ENCODE measurements at regions not wholly inside any gene's neighbourhood (a gene's known extent, or its start where the extent isn't known, plus 50 kb on each side); places are given as distances from the start of the nearest gene placed in this dataset.

GRCh38 chr2:120824246-120824645, 88.6 kb downstream of the GLI2 start:
- DNase-seq (ENCODE audit: low spot score) = peak; percentile 74
- no peak overlapping the region for H3K4me3 Mint-ChIP-seq (ENCODE audit: unreplicated experiment)
- no peak overlapping the region for H3K27ac Mint-ChIP-seq (ENCODE audit: unreplicated experiment)
- no peaks in the 10 kb centered on the region for H3K27me3 Mint-ChIP-seq (ENCODE audit: low read depth)
- peaks cover 45% of the 10 kb centered on the region for H3K4me1 Mint-ChIP-seq (ENCODE audit: low read depth)
- H3K9me3 Mint-ChIP-seq (ENCODE audit: low read depth) = no peaks in the 10 kb centered on the region
- H3K36me3 Mint-ChIP-seq (ENCODE audit: low read depth) = peaks cover 4% of the 10 kb centered on the region
- TF ChIP-seq CTCF (IDR thresholded peaks at IDR 0.05) = no peak

DNA sequence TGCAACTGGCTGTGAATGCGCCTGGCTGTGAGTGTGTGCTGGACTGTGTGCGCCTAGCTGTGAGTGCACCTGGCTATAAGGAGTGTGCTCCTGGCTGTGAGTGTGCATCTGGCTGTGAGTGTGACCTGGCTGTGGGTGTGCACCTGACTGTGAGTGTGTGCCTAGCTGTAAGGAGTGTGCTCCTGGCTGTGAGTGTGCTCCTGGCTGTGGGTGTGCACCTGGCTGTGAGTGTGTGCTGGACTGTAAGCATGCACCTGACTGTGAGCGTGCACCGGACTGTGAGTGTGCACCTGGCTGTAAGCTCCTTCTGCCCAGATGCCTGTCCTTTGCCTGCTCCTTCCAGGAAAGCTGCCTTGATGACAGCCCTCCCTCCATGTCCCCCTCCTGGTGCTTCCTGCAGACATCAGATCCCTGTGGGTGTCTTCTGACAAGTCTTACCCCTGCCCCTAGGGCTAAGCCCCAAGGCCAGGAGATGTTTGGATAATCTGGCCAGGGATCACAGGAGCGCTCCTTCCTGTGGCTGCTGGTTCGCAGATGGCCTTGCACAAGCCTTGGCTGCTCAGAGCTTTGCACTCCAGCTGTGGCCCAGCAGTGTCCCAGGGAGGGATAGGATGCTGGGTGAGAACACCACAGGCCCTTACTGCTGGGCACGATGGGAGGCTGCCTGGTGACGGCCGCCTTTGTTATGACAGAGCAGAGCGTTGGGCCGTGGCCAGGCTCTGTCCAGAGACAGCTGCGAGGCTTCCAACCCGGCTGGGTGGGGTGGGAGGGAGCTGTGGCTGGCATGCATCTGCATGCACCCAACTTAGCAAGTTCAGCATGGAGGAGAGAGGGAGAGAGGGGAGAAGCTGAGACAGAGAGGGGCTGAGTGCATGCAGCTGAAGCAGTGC, 89.9 kb downstream of the GLI2 start:
- H3K27me3 Mint-ChIP-seq (ENCODE audit: low read depth) = no peaks in the 10 kb centered on the region
- DNase-seq (ENCODE audit: low spot score) = peak; percentile 91
- peaks cover 32% of the 10 kb centered on the region for H3K4me1 Mint-ChIP-seq (ENCODE audit: low read depth)
- H3K4me3 Mint-ChIP-seq (ENCODE audit: unreplicated experiment) = no peak overlapping the region
- TF ChIP-seq CTCF (IDR thresholded peaks at IDR 0.05) = no peak
- H3K36me3 Mint-ChIP-seq (ENCODE audit: low read depth) = peaks cover 4% of the 10 kb centered on the region
- H3K27ac Mint-ChIP-seq (ENCODE audit: unreplicated experiment) = peak overlapping the region; percentile 36
- no peaks in the 10 kb centered on the region for H3K9me3 Mint-ChIP-seq (ENCODE audit: low read depth)

DNA sequence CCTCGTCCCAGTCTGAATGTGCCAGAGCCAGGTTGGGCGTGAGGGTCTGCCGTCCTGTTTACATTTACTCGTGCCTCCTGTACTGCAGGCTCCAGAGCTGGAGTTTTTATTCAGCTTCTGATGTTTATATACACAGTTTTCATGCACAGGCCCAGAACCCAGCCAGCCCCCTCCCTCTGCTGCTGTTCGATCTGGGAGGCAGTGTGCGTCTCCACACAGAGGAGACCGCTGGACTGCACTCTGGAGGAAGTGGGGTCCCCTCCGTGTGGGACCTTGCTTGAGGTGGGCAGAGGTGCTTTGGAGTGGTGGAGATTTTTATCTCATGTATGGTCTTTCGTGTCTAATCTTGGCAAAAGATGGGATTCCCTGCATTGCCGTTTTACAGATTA, 90.6 kb downstream of the GLI2 start:
- Mint-ChIP-seq H3K9me3 (ENCODE audit: low read depth) (no peaks in the 10 kb centered on the region), H3K27ac (ENCODE audit: unreplicated experiment) (peak overlapping the region; percentile 71), H3K4me1 (ENCODE audit: low read depth) (peaks cover 30% of the 10 kb centered on the region), H3K36me3 (ENCODE audit: low read depth) (peaks cover 4% of the 10 kb centered on the region), H3K27me3 (ENCODE audit: low read depth) (no peaks in the 10 kb centered on the region), H3K4me3 (ENCODE audit: unreplicated experiment) (no peak overlapping the region)
- peak; percentile 60 for DNase-seq (ENCODE audit: low spot score)
- no peak for TF ChIP-seq CTCF (IDR thresholded peaks at IDR 0.05)

DNA sequence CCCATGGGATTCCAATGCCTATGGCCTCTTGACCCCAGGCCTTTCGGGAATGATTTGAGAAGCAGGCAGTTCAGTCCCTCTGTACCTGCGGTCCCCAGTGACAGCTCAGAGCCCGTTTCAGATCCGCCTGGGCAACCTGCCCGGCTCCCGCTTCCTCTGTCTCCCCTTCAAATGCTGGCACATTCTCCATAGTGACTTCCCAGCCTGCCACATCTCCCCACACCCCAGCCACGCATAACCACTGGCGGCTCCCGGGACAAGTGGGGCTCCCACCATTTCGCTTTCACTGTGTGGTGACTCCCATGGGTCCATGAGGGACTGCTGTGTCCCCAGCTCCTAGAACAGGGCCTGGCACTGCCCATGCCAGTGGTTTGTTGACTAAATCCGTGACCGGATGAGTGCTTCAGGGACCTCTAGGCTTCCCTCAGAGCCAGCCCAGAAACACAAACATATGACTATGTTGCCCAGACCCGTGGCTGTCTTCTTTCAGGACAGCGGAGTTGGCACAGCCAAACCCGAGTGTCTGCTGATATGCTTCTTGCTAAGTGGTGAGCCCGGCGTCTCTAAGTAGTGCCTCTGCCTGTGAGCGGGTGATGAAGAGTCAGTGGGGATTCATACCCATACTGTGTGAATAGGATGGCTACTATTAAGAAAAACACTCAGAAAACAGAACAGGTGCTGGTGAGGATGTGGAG, 91.2 kb downstream of the GLI2 start:
- no peak for TF ChIP-seq CTCF (IDR thresholded peaks at IDR 0.05)
- Mint-ChIP-seq H3K4me3 (ENCODE audit: unreplicated experiment) (no peak overlapping the region), H3K27me3 (ENCODE audit: low read depth) (no peaks in the 10 kb centered on the region), H3K4me1 (ENCODE audit: low read depth) (peaks cover 28% of the 10 kb centered on the region), H3K9me3 (ENCODE audit: low read depth) (no peaks in the 10 kb centered on the region), H3K27ac (ENCODE audit: unreplicated experiment) (peak overlapping the region; percentile 28), H3K36me3 (ENCODE audit: low read depth) (peaks cover 4% of the 10 kb centered on the region)
- peak; percentile 76 for DNase-seq (ENCODE audit: low spot score)

DNA sequence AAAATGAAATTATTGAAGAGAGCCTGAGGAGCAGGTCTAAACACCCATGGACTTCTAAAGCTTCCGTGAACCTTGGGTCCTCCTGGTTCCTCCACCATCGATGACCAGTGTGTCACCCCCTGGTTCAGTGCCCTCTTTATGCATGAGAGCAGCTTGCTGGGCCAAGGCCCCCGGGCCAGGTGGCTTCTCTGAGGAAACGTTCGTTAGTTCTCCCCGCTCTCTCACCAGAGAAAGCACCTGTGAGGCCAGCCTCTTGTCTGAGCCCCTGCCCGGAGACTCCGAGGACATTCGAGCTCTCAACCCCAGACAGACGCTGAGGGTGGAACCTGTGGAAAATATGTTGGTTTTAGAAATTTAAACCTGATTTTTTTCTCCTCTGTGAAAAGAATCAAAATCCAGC, 92.4 kb downstream of the GLI2 start:
- peaks cover 28% of the 10 kb centered on the region for H3K4me1 Mint-ChIP-seq (ENCODE audit: low read depth)
- no peak overlapping the region for H3K4me3 Mint-ChIP-seq (ENCODE audit: unreplicated experiment)
- no peaks in the 10 kb centered on the region for H3K9me3 Mint-ChIP-seq (ENCODE audit: low read depth)
- peak; percentile 65 for DNase-seq (ENCODE audit: low spot score)
- H3K36me3 Mint-ChIP-seq (ENCODE audit: low read depth) = peaks cover 4% of the 10 kb centered on the region
- no peak for TF ChIP-seq CTCF (IDR thresholded peaks at IDR 0.05)
- H3K27me3 Mint-ChIP-seq (ENCODE audit: low read depth) = no peaks in the 10 kb centered on the region
- H3K27ac Mint-ChIP-seq (ENCODE audit: unreplicated experiment) = no peak overlapping the region
